Neural progenitor cell (in vitro differentiated cells): ENCODE measurements at regions not wholly inside any gene's neighbourhood (a gene's known extent, or its start where the extent isn't known, plus 50 kb on each side); places are given as distances from the start of the nearest gene placed in this dataset.

ENCODE experiments used
- DNase-seq: peaks from one replicate; pipeline ENCODE4 v3.0.0-alpha.2; 2016; ENCODE audit warnings: low spot score
- H2AFZ ChIP-seq: fragments of 200-600 bp; sonication (generic); replicated peaks from 2 replicates; pipeline ENCODE4 v1.6.1; 2016; ENCODE audit warnings: antibody characterized with exemption
- H3F3A ChIP-seq: fragments of 200-600 bp; sonication (generic); 2 replicates; pipeline ENCODE4 v1.6.1; 2016; ENCODE audit warnings: antibody characterized with exemption, low read depth
- H3K27ac ChIP-seq: fragments of 200-600 bp; sonication (generic); 2 replicates; pipeline ENCODE4 v1.5.1; 2016; ENCODE audit warnings: mild to moderate bottlenecking
- H3K27me3 ChIP-seq: fragments of 200-600 bp; sonication (generic); 2 replicates; pipeline ENCODE4 v1.6.1; 2016; ENCODE audit warnings: mild to moderate bottlenecking, moderate library complexity
- H3K36me3 ChIP-seq: fragments of 200-600 bp; sonication (generic); 2 replicates; pipeline ENCODE4 v1.5.1; 2016
- H3K4me1 ChIP-seq: fragments of 200-600 bp; sonication (generic); 2 replicates; pipeline ENCODE4 v1.6.1; 2016; ENCODE audit warnings: mixed run types
- H3K4me2 ChIP-seq: fragments of 200-600 bp; sonication (generic); 2 replicates; pipeline ENCODE4 v1.6.1; 2016
- H3K4me3 ChIP-seq: fragments of 200-600 bp; sonication (generic); 2 replicates; pipeline ENCODE4 v1.5.1; 2016
- H3K79me2 ChIP-seq: fragments of 200-600 bp; sonication (generic); 2 replicates; pipeline ENCODE4 v1.6.1; 2016; ENCODE audit warnings: low read depth
- H3K9ac ChIP-seq: fragments of 200-600 bp; sonication (generic); 2 replicates; pipeline ENCODE4 v1.6.1; 2016
- H3K9me3 ChIP-seq: fragments of 200-600 bp; sonication (generic); 2 replicates; pipeline ENCODE4 v1.5.1; 2016; ENCODE audit warnings: low read depth
- H4K20me1 ChIP-seq: fragments of 200-600 bp; sonication (generic); 2 replicates; pipeline ENCODE4 v1.6.1; 2016; ENCODE audit warnings: low read depth
- H3K27ac Mint-ChIP-seq: 3 replicates; pipeline ENCODE4 v1.8.0; 2021; ENCODE audit warnings: mixed read lengths
- H3K27me3 Mint-ChIP-seq: 2 replicates; pipeline ENCODE4 v1.8.0; 2022; ENCODE audit warnings: low read depth, mild to moderate bottlenecking, inconsistent platforms, moderate library complexity, mixed read lengths; ENCODE audit not compliant: insufficient read depth
- H3K36me3 Mint-ChIP-seq: 3 replicates; pipeline ENCODE4 v1.8.0; 2021; ENCODE audit warnings: mixed read lengths
- H3K4me1 Mint-ChIP-seq: 3 replicates; pipeline ENCODE4 v1.8.0; 2021; ENCODE audit warnings: mixed read lengths
- H3K4me3 Mint-ChIP-seq: 3 replicates; pipeline ENCODE4 v1.8.0; 2021; ENCODE audit warnings: mild to moderate bottlenecking, moderate library complexity, mixed read lengths
- H3K9me3 Mint-ChIP-seq: 3 replicates; pipeline ENCODE4 v1.8.0; 2020; ENCODE audit warnings: mixed read lengths
- EZH2 ChIP-seq: fragments of 200-600 bp; sonication (generic); IDR thresholded peaks from 2 replicates; pipeline ENCODE4 v1.6.1; 2017; ENCODE audit warnings: antibody characterized with exemption, mild to moderate bottlenecking, moderate library complexity
- EZH2phosphoT487 ChIP-seq: fragments of 200-600 bp; sonication (generic); IDR thresholded peaks from 2 replicates; pipeline ENCODE4 v1.6.1; 2017; ENCODE audit warnings: antibody characterized with exemption
- TF ChIP-seq, protein P1 (sequence below): fragments of 200-600 bp; sonication (generic); IDR thresholded peaks from 2 replicates; pipeline ENCODE4 v1.5.1; 2017; ENCODE audit warnings: antibody characterized with exemption, mild to moderate bottlenecking

GRCh38 chrX:110442635-110443034 lies 84.0 kb downstream of the RTL9 start:
- TF ChIP-seq EZH2phosphoT487: no peak
- no peak for TF ChIP-seq EZH2
- TF ChIP-seq, protein P1, sequence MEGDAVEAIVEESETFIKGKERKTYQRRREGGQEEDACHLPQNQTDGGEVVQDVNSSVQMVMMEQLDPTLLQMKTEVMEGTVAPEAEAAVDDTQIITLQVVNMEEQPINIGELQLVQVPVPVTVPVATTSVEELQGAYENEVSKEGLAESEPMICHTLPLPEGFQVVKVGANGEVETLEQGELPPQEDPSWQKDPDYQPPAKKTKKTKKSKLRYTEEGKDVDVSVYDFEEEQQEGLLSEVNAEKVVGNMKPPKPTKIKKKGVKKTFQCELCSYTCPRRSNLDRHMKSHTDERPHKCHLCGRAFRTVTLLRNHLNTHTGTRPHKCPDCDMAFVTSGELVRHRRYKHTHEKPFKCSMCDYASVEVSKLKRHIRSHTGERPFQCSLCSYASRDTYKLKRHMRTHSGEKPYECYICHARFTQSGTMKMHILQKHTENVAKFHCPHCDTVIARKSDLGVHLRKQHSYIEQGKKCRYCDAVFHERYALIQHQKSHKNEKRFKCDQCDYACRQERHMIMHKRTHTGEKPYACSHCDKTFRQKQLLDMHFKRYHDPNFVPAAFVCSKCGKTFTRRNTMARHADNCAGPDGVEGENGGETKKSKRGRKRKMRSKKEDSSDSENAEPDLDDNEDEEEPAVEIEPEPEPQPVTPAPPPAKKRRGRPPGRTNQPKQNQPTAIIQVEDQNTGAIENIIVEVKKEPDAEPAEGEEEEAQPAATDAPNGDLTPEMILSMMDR: peak; percentile 42
- no peaks in the 10 kb centered on the region for H3K27me3 ChIP-seq
- peak; percentile 58 for DNase-seq
- H3K4me2 ChIP-seq: no peak overlapping the region
- no peak overlapping the region for H2AFZ ChIP-seq
- peaks cover 6% of the 10 kb centered on the region for H3K4me1 ChIP-seq
- Mint-ChIP-seq H3K27me3 (peaks cover 3% of the 10 kb centered on the region), H3K27ac (no peak overlapping the region), H3K4me3 (no peak overlapping the region), H3K4me1 (peaks cover 50% of the 10 kb centered on the region), H3K36me3 (no peaks in the 10 kb centered on the region), H3K9me3 (no peaks in the 10 kb centered on the region)
- no peak overlapping the region for H3K9ac ChIP-seq
- no peak overlapping the region for H3K4me3 ChIP-seq
- H4K20me1 ChIP-seq: no peaks in the 10 kb centered on the region
- H3F3A ChIP-seq: no peaks in the 10 kb centered on the region
- H3K79me2 ChIP-seq: no peaks in the 10 kb centered on the region
- no peaks in the 10 kb centered on the region for H3K36me3 ChIP-seq
- no peak overlapping the region for H3K27ac ChIP-seq
- H3K9me3 ChIP-seq: no peaks in the 10 kb centered on the region

GRCh38 chrX:110444996-110445395 lies 86.3 kb downstream of the RTL9 start:
- no peaks in the 10 kb centered on the region for H3F3A ChIP-seq
- H3K4me3 Mint-ChIP-seq: no peak overlapping the region
- H3K36me3 Mint-ChIP-seq: no peaks in the 10 kb centered on the region
- no peaks in the 10 kb centered on the region for H3K9me3 Mint-ChIP-seq
- no peak overlapping the region for H3K4me2 ChIP-seq
- no peak overlapping the region for H3K27ac Mint-ChIP-seq
- no peaks in the 10 kb centered on the region for H3K79me2 ChIP-seq
- no peaks in the 10 kb centered on the region for H3K27me3 Mint-ChIP-seq
- TF ChIP-seq, protein P1: no peak
- TF ChIP-seq EZH2 (no peak), EZH2phosphoT487 (no peak)
- no peak overlapping the region for H3K4me3 ChIP-seq
- H3K27ac ChIP-seq: no peak overlapping the region
- no peaks in the 10 kb centered on the region for H3K36me3 ChIP-seq
- peaks cover 47% of the 10 kb centered on the region for H3K4me1 Mint-ChIP-seq
- no peaks in the 10 kb centered on the region for H3K9me3 ChIP-seq
- H3K4me1 ChIP-seq: peaks cover 6% of the 10 kb centered on the region
- no peak for DNase-seq
- no peaks in the 10 kb centered on the region for H3K27me3 ChIP-seq
- no peak overlapping the region for H3K9ac ChIP-seq
- H2AFZ ChIP-seq: no peak overlapping the region
- no peaks in the 10 kb centered on the region for H4K20me1 ChIP-seq

- Histone ChIP-seq H3K9me3 (no peaks in the 10 kb centered on the region), H3K4me1 (peaks cover 6% of the 10 kb centered on the region), H3K4me3 (no peak overlapping the region), H3K27ac (no peak overlapping the region), H3K27me3 (no peaks in the 10 kb centered on the region), H2AFZ (no peak overlapping the region), H3K79me2 (no peaks in the 10 kb centered on the region), H3K4me2 (no peak overlapping the region), H3K9ac (no peak overlapping the region), H4K20me1 (no peaks in the 10 kb centered on the region), H3F3A (no peaks in the 10 kb centered on the region), H3K36me3 (no peaks in the 10 kb centered on the region)
- Mint-ChIP-seq H3K36me3 (no peaks in the 10 kb centered on the region), H3K4me3 (no peak overlapping the region), H3K27me3 (peaks cover 6% of the 10 kb centered on the region), H3K4me1 (peaks cover 39% of the 10 kb centered on the region), H3K9me3 (peaks cover 1% of the 10 kb centered on the region), H3K27ac (no peak overlapping the region)
- TF ChIP-seq EZH2phosphoT487 (no peak), EZH2 (no peak)
- TF ChIP-seq, protein P1: no peak
- no peak for DNase-seq
Measured at GRCh38 chrX:110448459-110448858, 89.8 kb downstream of the RTL9 start.
